Adrenal gland (tissue), 5 donors: ENCODE measurements at regions not wholly inside any gene's neighbourhood (a gene's known extent, or its start where the extent isn't known, plus 50 kb on each side); places are given as distances from the start of the nearest gene placed in this dataset.

Source experiments
- CTCF ChIP-seq, 6 experiments: fragments of 450-650 bp in 4 of 6; fragments of 200-600 bp in 2 of 6; sonication (generic) in 1 of 6; IDR thresholded peaks; 1 replicate in 5 of 6; 2 replicates in 1 of 6; pipeline versions ENCODE4 v1.5.1 to v1.8.0; 2016 to 2021; ENCODE audit warnings: antibody characterized with exemption in 6 of 6, mild to moderate bottlenecking in 2 of 6, moderate library complexity in 1 of 6
- POLR2A ChIP-seq, 2 donors: fragments of 450-650 bp; IDR thresholded peaks; one replicate each; pipeline ENCODE4 v1.6.1; 2017; ENCODE audit warnings: antibody characterized with exemption in 2 of 2, mild to moderate bottlenecking in 2 of 2, moderate library complexity in 1 of 2
- donor health status: DM: no; HTN: no; CAD: no.

DNA sequence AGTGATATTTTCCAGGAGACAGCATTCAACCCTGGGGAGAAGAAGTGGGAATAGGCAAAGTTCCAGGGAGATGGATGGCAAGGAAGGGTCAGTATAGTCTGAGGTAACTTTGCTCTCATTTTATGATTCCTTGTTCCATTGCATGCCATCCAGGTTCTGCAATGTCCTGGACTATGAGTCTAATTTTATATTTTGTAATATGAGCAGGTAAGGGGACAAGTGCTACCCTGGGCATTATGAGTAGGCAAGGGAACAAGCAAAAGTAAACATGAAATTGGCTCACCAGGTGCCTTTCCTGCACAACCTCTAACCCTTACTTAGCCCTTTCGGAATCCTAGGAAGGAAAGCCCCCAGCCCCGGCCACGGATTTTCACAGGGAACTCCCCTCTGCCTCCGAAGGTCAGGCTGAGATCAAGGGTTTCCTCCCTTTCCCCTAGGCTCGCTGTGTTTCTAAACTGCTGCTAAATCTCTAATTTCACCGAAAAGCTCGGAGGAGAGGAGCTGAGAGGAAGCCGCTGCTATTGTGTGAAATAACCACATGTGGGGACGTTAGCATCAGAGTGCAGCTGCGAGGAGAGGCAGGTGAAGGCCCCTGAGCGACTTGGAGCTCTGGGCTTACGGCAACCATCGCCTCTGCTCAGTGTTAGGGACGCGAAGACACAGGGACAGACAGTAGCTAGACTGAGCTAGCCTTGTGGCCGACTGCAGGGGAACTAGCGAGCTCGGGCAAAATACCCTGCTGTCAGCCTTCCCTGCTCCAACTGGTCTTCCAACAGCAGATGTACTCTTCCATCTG, 194.7 kb downstream of the KDM5D start:
- no peak for TF ChIP-seq CTCF (IDR thresholded peaks at IDR 0.05)
- no peak for TF ChIP-seq POLR2A (IDR thresholded peaks at IDR 0.05)
